Prostate gland (tissue), 2 donors: ENCODE measurements at regions not wholly inside any gene's neighbourhood (a gene's known extent, or its start where the extent isn't known, plus 50 kb on each side); places are given as distances from the start of the nearest gene placed in this dataset.

ENCODE experiments used
- DNase-seq: peaks from one replicate; pipeline ENCODE4 v3.0.0-alpha.2; 2019; ENCODE audit warnings: low spot score
- H3K27ac ChIP-seq, 2 donors: fragments of 200-600 bp; sonication (generic); 2 replicates each; pipeline ENCODE4 v1.5.1; 2017 to 2019
- H3K27me3 ChIP-seq: fragments of 200-600 bp; sonication (generic); replicated peaks from 2 replicates; pipeline ENCODE4 v1.5.1; 2019; ENCODE audit not compliant: insufficient read depth
- H3K36me3 ChIP-seq, 2 donors: fragments of 200-600 bp; sonication (generic); 1 replicate in 1 of 2; 2 replicates in 1 of 2; pipeline versions ENCODE4 v1.5.1 to v1.8.1; 2017 to 2019
- H3K4me1 ChIP-seq: fragments of 200-600 bp; sonication (generic); replicated peaks from 2 replicates; pipeline ENCODE4 v1.5.1; 2019
- H3K4me3 ChIP-seq, 2 donors: fragments of 200-600 bp; sonication (generic); 2 replicates each; pipeline ENCODE4 v1.5.1; 2017 to 2019
- H3K9me3 ChIP-seq: fragments of 200-600 bp; sonication (generic); 2 replicates; pipeline ENCODE4 v1.5.1; 2017
- POLR2A ChIP-seq: fragments of 450-650 bp; IDR thresholded peaks from one replicate; pipeline ENCODE4 v1.6.1; 2016; ENCODE audit warnings: antibody characterized with exemption, mild to moderate bottlenecking
- POLR2AphosphoS5 ChIP-seq: sonication (generic); formaldehyde crosslinking; IDR thresholded peaks from one replicate; pipeline ENCODE4 v1.6.1; 2017; ENCODE audit warnings: antibody characterized with exemption
- WGBS: methylation state at CpG from one replicate; pipeline ENCODE4 v1.1.5; 2018; 5-methylcytosine and 5-hydroxymethylcytosine counted together
- intact Hi-C: fragments of 100-400 bp; cut with DNase I; formaldehyde crosslinking; loops from one replicate; pipeline ENCODE4 v1.14.2; 2022
- TF ChIP-seq, protein P1 (sequence below), 4 experiments: fragments of 200-600 bp in 2 of 4; fragments of 450-650 bp in 2 of 4; sonication (generic) in 2 of 4; IDR thresholded peaks; 1 replicate in 3 of 4; 2 replicates in 1 of 4; pipeline ENCODE4 v1.5.1; 2016 to 2019; ENCODE audit warnings: antibody characterized with exemption in 4 of 4, mild to moderate bottlenecking in 2 of 4, moderate library complexity in 2 of 4

DNA sequence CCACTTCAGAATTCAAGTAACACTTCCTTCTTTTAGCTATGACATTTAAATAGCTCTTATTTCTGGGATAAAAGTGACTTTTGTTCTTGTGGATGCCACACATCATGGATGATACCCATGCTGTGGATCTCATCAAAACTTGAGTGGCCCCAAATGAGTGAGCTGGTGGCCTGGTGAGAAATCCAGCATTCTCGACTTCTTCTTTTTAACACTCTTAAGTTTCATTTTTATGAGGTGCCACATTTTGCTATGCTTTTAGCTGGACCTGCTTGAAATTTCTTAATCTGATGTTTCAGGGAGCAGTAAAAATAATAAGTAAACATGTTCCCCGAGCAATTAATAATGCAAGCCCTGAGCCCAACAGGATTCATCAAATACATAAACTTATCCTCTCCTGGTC lies 384.8 kb upstream of the MEF2C start:
- Histone ChIP-seq H3K36me3 (no peaks in the 10 kb centered on the region), H3K27ac (no peak overlapping the region), H3K27me3 (no peaks in the 10 kb centered on the region), H3K4me3 (no peak overlapping the region), H3K9me3 (no peaks in the 10 kb centered on the region), H3K4me1 (no peaks in the 10 kb centered on the region)
- TF ChIP-seq, protein P1, sequence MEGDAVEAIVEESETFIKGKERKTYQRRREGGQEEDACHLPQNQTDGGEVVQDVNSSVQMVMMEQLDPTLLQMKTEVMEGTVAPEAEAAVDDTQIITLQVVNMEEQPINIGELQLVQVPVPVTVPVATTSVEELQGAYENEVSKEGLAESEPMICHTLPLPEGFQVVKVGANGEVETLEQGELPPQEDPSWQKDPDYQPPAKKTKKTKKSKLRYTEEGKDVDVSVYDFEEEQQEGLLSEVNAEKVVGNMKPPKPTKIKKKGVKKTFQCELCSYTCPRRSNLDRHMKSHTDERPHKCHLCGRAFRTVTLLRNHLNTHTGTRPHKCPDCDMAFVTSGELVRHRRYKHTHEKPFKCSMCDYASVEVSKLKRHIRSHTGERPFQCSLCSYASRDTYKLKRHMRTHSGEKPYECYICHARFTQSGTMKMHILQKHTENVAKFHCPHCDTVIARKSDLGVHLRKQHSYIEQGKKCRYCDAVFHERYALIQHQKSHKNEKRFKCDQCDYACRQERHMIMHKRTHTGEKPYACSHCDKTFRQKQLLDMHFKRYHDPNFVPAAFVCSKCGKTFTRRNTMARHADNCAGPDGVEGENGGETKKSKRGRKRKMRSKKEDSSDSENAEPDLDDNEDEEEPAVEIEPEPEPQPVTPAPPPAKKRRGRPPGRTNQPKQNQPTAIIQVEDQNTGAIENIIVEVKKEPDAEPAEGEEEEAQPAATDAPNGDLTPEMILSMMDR (IDR thresholded peaks at IDR 0.05): no peak
- no peak for TF ChIP-seq POLR2AphosphoS5
- TF ChIP-seq POLR2A: no peak
- DNase-seq: no peak
- intact Hi-C loops: no loop called here
- WGBS: 24% methylated on average over 2 of the region's 2 CpGs

DNA sequence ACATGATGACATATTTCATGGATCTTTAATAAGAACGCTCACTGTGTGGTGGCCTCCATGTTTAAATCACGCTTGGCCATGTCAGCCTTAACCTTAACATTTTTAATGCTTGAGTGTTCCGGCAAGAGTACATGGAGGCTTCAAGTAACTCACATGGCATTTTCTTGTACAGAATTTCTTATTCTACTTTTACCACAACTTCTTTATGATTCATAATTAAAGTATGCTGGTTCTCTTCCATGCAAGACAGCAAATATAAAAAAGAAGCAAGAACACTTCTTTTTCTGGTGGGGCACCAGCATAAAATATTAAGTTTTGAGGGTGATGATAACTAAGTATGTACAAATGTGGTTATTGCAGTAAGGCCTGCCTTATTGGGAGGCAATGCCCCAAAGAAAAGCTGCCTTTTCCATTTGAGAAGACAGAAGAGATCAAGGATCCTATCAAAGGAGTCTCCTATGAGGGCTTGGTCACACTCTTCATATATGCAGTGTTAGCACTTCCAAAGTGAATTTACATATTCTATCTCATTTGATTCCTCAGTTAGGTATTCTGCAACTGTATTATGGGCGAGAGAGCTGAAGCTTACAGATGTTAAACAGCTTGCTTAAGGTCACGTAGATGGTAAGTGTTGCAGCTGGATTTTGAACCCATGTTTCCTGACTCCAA lies 382.7 kb upstream of the MEF2C start:
- TF ChIP-seq, protein P1 (IDR thresholded peaks at IDR 0.05): no peak
- TF ChIP-seq POLR2A (no peak), POLR2AphosphoS5 (no peak)
- Histone ChIP-seq H3K27ac (no peak overlapping the region), H3K4me3 (no peak overlapping the region), H3K9me3 (no peaks in the 10 kb centered on the region), H3K36me3 (no peaks in the 10 kb centered on the region), H3K27me3 (no peaks in the 10 kb centered on the region), H3K4me1 (no peaks in the 10 kb centered on the region)
- intact Hi-C loops: no loop called here
- 95% methylated on average over 5 of the region's 5 CpGs for WGBS
- DNase-seq: no peak

DNA sequence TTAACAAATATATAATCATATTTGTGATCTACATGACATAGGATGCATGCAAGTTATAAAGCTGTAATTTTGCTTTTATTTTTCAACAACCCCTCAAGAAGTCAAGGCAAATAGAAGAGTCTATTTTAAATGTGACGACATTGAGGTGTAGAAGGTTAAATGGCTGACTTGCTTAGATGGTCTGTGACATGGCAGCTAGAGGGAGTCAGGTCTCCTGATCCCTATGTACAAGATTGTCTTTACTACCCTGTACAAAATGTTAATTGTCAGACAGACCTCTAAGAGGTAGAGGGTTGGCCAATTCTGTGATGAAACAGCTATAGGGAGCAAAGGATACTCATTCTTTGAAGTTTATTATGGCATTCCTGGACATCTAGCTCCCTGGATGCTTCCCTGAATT lies 380.9 kb upstream of the MEF2C start:
- intact Hi-C loops: no loop called here
- Histone ChIP-seq H3K27ac (no peak overlapping the region), H3K4me1 (no peaks in the 10 kb centered on the region), H3K27me3 (no peaks in the 10 kb centered on the region), H3K4me3 (no peak overlapping the region), H3K36me3 (no peaks in the 10 kb centered on the region), H3K9me3 (no peaks in the 10 kb centered on the region)
- TF ChIP-seq POLR2AphosphoS5 (no peak), POLR2A (no peak)
- TF ChIP-seq, protein P1 (IDR thresholded peaks at IDR 0.05): no peak
- DNase-seq: no peak
- WGBS: 97% methylated on average over 1 of the region's 1 CpG

DNA sequence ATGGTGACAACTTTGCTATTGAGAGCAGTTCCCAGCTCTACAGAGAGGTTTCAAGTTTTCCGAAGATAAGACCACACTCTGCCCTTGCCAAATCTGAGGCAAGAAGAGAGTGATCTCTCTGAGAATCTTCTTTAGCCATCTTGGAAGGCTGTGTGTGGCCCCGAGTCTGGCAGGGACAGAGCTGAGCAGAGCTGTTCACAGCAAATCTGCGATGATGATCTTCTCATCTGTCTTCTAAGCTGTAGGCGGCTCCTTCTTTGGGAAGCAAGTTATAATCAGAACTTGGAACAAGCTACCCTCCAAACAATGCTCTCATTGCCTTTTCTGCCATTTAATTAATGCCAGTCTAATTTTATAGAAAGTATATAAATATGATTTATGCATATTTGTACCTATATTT lies 379.0 kb upstream of the MEF2C start:
- WGBS: 85% methylated on average over 4 of the region's 4 CpGs

DNA sequence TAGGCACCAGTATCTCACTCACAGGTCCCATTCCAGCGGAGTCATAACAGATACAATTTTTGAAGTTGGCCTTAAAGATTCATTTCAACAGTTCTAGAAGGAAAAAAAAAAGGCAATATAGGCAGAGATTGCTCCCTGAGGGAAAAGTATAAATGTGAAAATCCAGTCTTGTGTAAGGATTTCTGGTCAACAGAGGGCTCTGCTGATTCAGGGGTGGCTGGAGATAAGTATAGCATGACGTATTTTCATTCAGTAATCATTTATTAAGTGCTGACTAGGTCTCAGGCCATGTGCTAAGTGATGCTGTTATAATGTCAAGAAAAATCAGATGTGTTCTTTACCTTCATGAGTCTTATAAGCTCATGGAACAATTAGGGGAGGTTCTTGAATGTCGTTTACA lies 377.3 kb upstream of the MEF2C start:
- TF ChIP-seq POLR2AphosphoS5 (no peak), POLR2A (no peak)
- TF ChIP-seq, protein P1 (IDR thresholded peaks at IDR 0.05): no peak
- H3K36me3 ChIP-seq: no peaks in the 10 kb centered on the region
- 67% methylated on average over 3 of the region's 3 CpGs for WGBS
- no peaks in the 10 kb centered on the region for H3K27me3 ChIP-seq
- no peak overlapping the region for H3K4me3 ChIP-seq
- H3K27ac ChIP-seq: no peak overlapping the region
- no peaks in the 10 kb centered on the region for H3K9me3 ChIP-seq
- DNase-seq: no peak
- no peaks in the 10 kb centered on the region for H3K4me1 ChIP-seq
- intact Hi-C loops: no loop called here

More for the DNA sequence above, 379.0 kb upstream of the MEF2C start:
- no peaks in the 10 kb centered on the region for H3K36me3 ChIP-seq
- no peak overlapping the region for H3K27ac ChIP-seq
- no peaks in the 10 kb centered on the region for H3K4me1 ChIP-seq
- no peak overlapping the region for H3K4me3 ChIP-seq
- intact Hi-C loops: no loop called here
- TF ChIP-seq, protein P1 (IDR thresholded peaks at IDR 0.05): no peak
- TF ChIP-seq POLR2A: no peak
- TF ChIP-seq POLR2AphosphoS5: no peak
- H3K9me3 ChIP-seq: no peaks in the 10 kb centered on the region
- H3K27me3 ChIP-seq: no peaks in the 10 kb centered on the region
- DNase-seq: no peak
